Loucy (cell line): ENCODE measurements at regions not wholly inside any gene's neighbourhood (a gene's known extent, or its start where the extent isn't known, plus 50 kb on each side); places are given as distances from the start of the nearest gene placed in this dataset.
"Not testable (repeated sequence)": the region's sequence is repeated elsewhere in the genome, so short reads cannot be mapped to it uniquely, and the experiment has no call there.

Experiments
- H2AFZ ChIP-seq: fragments of 200-600 bp; sonication (generic); 2 replicates; pipeline ENCODE4 v1.6.0; 2016; ENCODE audit warnings: antibody characterized with exemption, mild to moderate bottlenecking, low read length, moderate library complexity
- H3F3A ChIP-seq: fragments of 200-600 bp; 2 replicates; pipeline ENCODE4 v1.6.0; 2016; ENCODE audit warnings: antibody characterized with exemption, low read depth, mild to moderate bottlenecking
- H3K27me3 ChIP-seq: fragments of 200-600 bp; sonication (generic); 2 replicates; pipeline ENCODE4 v1.6.1; 2014; ENCODE audit warnings: low read length, mild to moderate bottlenecking; ENCODE audit not compliant: insufficient read depth, poor library complexity, severe bottlenecking
- H3K36me3 ChIP-seq: fragments of 200-600 bp; sonication (generic); 2 replicates; pipeline ENCODE4 v1.6.1; 2016; ENCODE audit warnings: low read length; ENCODE audit not compliant: insufficient read depth
- H3K4me1 ChIP-seq: fragments of 200-600 bp; sonication (generic); 2 replicates; pipeline ENCODE4 v1.5.1; 2014; ENCODE audit warnings: low read length, mild to moderate bottlenecking; ENCODE audit not compliant: insufficient read depth, poor library complexity, severe bottlenecking
- H3K4me2 ChIP-seq: fragments of 200-600 bp; sonication (generic); 2 replicates; pipeline ENCODE4 v1.6.0; 2014; ENCODE audit warnings: antibody characterized with exemption, low read length, low read depth, mild to moderate bottlenecking; ENCODE audit not compliant: poor library complexity, severe bottlenecking
- H3K4me3 ChIP-seq: fragments of 200-600 bp; sonication (generic); 2 replicates; pipeline ENCODE4 v1.5.1; 2014; ENCODE audit warnings: low read length, mild to moderate bottlenecking, mixed read lengths; ENCODE audit not compliant: poor library complexity, severe bottlenecking
- H3K79me2 ChIP-seq: fragments of 200-600 bp; sonication (generic); 2 replicates; pipeline ENCODE4 v1.6.1; 2014; ENCODE audit warnings: low read length; ENCODE audit not compliant: insufficient read depth
- H3K9ac ChIP-seq: fragments of 200-600 bp; sonication (generic); 2 replicates; pipeline ENCODE4 v1.6.0; 2014; ENCODE audit warnings: mild to moderate bottlenecking, low read depth, low read length, moderate library complexity; ENCODE audit not compliant: poor library complexity, severe bottlenecking
- H3K9me2 ChIP-seq: fragments of 200-600 bp; sonication (generic); replicated peaks from 2 replicates; pipeline ENCODE4 v1.6.1; 2016; ENCODE audit warnings: low read depth, low read length, mixed read lengths
- H3K9me3 ChIP-seq: fragments of 200-600 bp; sonication (generic); 2 replicates; pipeline ENCODE4 v1.6.1; 2014; ENCODE audit warnings: mild to moderate bottlenecking, antibody characterized with exemption, low read length, low read depth; ENCODE audit not compliant: insufficient read depth
- H4K20me1 ChIP-seq: fragments of 200-600 bp; sonication (generic); 2 replicates; pipeline ENCODE4 v1.6.0; 2014; ENCODE audit warnings: antibody characterized with exemption, low read length, mild to moderate bottlenecking; ENCODE audit not compliant: insufficient read depth, poor library complexity, severe bottlenecking

DNA sequence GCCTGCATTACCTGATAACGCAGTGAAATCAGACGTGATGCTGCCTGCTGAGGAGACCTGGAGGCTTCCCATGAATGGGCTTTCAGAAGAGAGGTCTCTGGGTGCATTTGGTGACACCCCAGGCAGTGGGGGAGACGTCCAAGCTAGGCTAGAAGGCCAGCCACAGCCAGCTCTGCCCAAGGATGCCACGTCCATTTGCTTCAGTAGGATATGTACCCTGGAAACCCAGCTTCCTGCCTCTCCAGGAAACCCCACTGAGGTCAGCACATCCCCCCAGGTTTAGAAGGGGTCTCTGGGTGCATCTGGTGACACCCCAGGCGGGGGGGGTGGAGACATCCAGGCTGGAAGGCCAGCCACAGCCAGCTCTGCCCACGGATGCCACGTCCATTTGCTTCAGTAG is 2844.6 kb downstream of the RPIA start:
- not testable (repeated sequence) for H3K9me2 ChIP-seq, H3K4me2 ChIP-seq, H3F3A ChIP-seq, H3K4me1 ChIP-seq, H3K36me3 ChIP-seq, H4K20me1 ChIP-seq, H3K79me2 ChIP-seq, H3K9me3 ChIP-seq, H3K27me3 ChIP-seq, H3K9ac ChIP-seq, H3K4me3 ChIP-seq, H2AFZ ChIP-seq

DNA sequence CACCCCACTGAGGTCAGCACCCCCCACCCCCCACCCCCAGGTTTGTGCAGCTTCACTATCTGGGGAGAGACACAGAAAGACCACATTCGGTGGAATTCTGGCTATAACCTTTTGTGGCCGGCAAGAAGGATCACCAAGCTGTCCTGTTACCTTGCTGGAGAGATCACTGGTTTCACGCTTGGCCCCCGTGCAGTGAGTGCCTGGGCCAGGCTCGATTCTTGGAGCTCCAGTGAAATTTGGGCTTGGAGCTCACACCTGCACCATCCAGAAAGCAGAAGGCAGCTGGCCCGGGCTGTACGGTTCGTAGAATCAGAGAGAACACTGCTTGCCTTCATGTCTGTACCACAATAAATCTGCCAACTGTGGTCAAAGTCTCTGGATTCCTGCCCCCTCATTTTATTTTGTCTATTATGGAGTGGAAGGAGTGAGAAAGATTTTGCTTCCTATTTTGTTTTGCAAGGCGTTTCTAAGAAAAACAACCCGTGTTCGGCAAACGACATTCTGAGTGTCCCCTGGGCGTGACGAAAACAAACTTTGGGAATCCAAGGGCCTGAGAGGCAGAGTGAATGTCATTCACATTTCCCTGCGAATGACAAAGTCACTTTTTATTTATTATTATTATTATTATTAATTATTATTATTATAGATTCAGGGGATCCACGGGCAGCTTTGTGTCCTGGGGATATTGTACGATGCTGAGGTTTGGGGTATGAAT is 2845.2 kb downstream of the RPIA start:
- H3K79me2 ChIP-seq, H3K9ac ChIP-seq, H3K36me3 ChIP-seq, H3K9me3 ChIP-seq, H2AFZ ChIP-seq, H4K20me1 ChIP-seq, H3K4me2 ChIP-seq, H3K9me2 ChIP-seq, H3F3A ChIP-seq, H3K4me3 ChIP-seq, H3K27me3 ChIP-seq, H3K4me1 ChIP-seq: not testable (repeated sequence)

DNA sequence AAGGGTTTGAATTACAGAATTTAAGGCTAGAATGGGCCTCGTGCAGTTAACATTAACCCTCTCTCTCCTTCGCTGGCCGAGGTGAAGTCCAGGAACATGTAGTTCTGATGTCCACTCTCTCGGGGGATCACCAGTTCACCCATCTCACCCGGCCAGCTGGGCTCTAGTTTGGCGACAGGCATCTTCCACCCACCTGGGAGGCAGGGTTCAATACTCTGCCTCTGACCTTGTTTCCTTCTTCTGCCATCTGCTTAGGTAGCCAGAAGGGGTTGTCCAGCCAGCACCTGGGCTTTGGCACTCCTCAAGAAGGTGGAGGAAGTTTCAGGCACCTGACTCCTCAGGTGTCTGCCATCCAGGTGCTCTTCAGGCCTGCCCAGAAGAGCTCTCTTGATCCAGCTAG is 2857.8 kb downstream of the RPIA start:
- H3K36me3 ChIP-seq, H3F3A ChIP-seq, H3K27me3 ChIP-seq, H3K4me3 ChIP-seq, H3K9me3 ChIP-seq, H3K4me2 ChIP-seq, H2AFZ ChIP-seq, H3K9me2 ChIP-seq, H3K4me1 ChIP-seq, H4K20me1 ChIP-seq, H3K79me2 ChIP-seq, H3K9ac ChIP-seq: not testable (repeated sequence)

DNA sequence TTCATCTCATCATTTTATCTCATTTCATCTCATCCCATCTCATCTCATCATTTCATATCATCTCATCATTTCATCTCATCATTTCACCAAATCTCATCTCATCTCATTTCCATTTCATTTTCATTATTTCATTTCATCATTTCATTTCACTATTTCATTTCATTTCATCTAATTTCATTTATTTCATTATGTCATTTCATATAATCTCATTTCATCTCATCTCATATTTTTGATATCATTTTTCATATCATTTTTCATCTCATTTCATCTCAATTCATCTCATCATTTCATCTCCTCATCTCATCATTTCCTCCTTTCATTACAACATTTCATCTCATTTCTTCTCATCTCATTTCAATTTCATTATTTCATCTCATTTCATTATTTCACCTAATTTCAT is 2866.8 kb downstream of the RPIA start:
- not testable (repeated sequence) for H3K4me2 ChIP-seq, H3K9me2 ChIP-seq, H3F3A ChIP-seq, H3K4me1 ChIP-seq, H3K9me3 ChIP-seq, H3K27me3 ChIP-seq, H3K9ac ChIP-seq, H3K36me3 ChIP-seq, H3K79me2 ChIP-seq, H3K4me3 ChIP-seq, H4K20me1 ChIP-seq, H2AFZ ChIP-seq

DNA sequence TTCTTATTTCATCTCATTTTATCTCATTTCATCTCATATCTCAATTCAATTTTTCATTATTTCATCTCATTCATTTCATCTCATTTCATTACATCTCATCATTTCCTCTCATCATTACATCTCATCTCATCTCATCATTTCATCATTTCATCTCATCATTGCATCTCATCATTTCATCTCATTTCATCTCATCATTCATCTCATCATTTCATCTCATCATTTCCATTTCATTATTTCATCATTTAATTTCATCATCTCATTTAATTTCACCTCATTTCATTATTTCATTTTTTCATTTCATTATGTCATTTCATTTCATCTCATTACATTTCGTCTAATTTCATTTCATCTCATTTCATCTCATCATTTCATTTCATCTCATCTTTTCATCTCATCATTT is 2867.8 kb downstream of the RPIA start:
- H3K4me2 ChIP-seq, H3K9me2 ChIP-seq, H2AFZ ChIP-seq, H3F3A ChIP-seq, H3K9ac ChIP-seq, H3K27me3 ChIP-seq, H3K9me3 ChIP-seq, H3K4me3 ChIP-seq, H3K4me1 ChIP-seq, H3K36me3 ChIP-seq, H4K20me1 ChIP-seq, H3K79me2 ChIP-seq: not testable (repeated sequence)

DNA sequence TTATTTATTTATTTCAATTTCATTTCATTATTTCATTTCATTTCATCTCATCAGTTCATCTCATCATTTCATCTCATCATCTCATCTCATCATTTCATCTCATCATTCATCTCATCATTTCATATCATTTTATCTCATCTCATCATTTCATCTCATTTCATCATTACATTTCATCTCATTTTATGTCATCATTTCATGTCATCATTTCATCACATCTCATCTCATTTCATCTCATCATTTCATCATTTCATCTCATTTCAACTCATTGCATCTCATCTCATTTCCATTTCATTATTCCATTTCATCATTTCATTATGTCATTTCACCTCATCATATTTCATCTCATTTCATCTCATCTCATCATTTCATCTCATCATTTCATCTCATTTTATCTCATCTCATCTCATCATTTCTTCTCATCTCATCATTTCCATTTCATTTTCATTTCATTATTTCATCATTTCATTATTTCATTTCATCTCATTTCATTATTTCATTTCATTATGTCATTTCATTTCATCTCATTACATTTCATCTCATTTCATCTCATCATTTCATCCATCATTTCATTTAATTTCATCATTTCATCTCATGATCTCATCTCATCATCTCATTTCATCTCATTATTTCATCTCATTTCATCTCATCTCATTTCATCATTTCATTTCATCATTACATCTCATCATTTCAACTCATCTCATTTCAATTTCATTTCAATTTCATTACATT is 2868.6 kb downstream of the RPIA start:
- H3K4me2 ChIP-seq, H3K4me3 ChIP-seq, H3K9ac ChIP-seq, H2AFZ ChIP-seq, H3K36me3 ChIP-seq, H4K20me1 ChIP-seq, H3K79me2 ChIP-seq, H3F3A ChIP-seq, H3K4me1 ChIP-seq, H3K27me3 ChIP-seq, H3K9me3 ChIP-seq, H3K9me2 ChIP-seq: not testable (repeated sequence)

DNA sequence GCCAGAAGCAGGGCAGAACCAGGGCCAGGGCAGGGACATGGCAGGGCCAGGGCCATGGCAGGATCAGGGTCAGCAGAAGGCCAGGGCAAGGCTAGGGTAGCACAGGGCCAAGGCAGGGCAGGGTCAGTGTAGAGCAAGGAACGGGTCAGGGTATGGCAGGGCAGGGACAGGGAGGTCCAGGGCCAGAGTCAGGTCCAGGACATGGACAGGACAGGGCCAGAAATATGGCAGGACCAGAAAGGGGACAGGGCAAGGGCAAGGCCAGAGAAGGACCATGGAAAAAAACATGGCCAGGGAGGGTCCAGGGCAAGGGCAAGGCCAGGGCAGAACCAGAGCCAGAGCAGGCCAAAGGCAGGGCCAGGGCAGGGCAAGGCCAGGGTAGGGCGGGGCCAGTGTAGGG is 2870.7 kb downstream of the RPIA start:
- not testable (repeated sequence) for H3K9me2 ChIP-seq, H3K4me2 ChIP-seq, H3K9ac ChIP-seq, H3F3A ChIP-seq, H3K79me2 ChIP-seq, H3K27me3 ChIP-seq, H3K9me3 ChIP-seq, H3K4me3 ChIP-seq, H3K4me1 ChIP-seq, H4K20me1 ChIP-seq, H3K36me3 ChIP-seq, H2AFZ ChIP-seq
